HG03457 (cell line): ENCODE measurements at regions not wholly inside any gene's neighbourhood (a gene's known extent, or its start where the extent isn't known, plus 50 kb on each side); places are given as distances from the start of the nearest gene placed in this dataset.
"Not testable (repeated sequence)": the region's sequence is repeated elsewhere in the genome, so short reads cannot be mapped to it uniquely, and the experiment has no call there.

Source experiments
- ATAC-seq: cut with Tn5 transposase; IDR thresholded peaks from one replicate; pipeline ENCODE4 v1.9.1; 2021; ENCODE audit warnings: moderate number of reproducible peaks; ENCODE audit not compliant: unreplicated experiment

DNA sequence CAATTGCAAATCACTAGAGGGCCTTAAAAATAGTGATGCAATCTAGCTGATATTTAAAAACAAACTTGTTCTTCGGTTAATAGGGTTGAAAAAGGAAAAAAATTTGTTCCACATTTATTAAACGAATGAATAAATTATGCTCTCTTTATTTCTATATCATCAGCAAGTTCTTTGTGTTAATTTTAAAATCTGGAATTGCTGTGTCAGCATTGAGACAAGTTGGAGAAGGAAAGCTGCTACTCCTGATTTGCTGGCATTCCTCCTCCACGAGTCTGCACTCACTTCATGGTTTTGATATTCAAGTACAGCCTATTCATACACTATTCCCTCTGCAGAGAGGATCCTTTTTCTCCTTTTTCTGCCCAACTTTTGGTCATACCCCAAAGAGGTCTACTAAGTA lies 117.6 kb downstream of the MRPL39 start:
- no peak for ATAC-seq

DNA sequence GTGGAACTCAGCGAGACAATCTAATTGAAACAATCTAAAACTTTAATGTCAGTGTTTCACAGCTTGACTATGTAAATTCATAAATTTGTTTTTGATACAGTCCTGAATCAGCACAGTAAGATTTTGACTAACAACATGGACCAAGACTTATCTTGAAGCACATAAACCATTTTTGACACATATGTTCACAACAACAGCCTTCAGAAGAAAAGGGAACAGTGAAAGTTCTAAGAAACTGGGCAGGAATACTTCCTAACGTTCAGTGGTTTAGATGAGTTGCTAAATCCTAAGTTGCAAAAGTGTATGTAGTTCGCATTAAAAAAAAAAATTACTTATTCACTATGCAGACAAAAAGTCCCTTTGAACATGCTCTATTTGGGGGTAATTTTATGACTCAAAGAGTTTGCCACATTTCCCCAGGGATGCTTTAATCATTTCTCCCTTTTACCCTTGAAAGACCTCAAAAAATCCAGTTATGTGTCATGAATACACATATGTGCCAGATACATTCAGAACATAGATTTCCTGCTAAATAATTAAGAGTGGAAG lies 120.2 kb downstream of the MRPL39 start:
- ATAC-seq = peak; percentile 54

DNA sequence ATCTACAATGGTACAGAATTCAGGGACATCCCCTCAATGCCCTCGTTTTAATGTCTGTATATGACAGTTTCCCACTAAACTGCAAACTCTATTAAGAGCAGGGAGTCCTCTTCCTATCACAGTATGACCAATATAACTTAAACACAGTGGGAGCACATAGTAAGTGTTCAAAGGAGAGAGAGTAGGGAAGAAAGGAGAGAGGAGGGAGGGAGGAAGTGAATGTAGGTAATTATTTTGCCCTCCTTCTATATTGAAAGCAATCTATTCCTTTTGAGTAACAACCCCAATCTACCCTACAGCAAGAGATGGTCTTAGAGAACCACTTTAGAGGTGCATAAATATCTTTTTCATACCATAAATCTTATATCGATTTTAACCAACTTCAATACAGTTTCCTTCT lies 121.4 kb downstream of the MRPL39 start:
- no peak for ATAC-seq

GRCh38 chr21:25467896-25468295 lies 139.4 kb downstream of the MRPL39 start:
- ATAC-seq = no peak

DNA sequence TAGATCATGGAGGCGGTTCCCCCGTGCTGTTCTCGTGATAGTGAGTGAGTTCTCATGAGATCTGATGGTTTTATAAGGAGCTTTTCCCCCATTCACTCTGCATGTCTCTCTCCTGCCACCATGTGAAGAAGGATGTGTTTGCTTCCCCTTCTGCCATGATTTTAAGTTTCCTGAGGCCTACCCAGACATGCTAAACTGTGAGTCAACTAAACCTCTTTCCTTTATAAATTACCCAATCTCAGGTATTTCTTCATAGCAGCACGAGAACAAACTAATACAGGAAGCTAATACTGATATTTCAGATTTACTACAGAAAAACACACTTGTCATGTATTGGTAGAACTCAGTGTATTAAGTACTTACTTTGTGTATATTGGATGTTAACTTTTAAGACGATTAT lies 140.2 kb downstream of the MRPL39 start:
- ATAC-seq = not testable (repeated sequence)

DNA sequence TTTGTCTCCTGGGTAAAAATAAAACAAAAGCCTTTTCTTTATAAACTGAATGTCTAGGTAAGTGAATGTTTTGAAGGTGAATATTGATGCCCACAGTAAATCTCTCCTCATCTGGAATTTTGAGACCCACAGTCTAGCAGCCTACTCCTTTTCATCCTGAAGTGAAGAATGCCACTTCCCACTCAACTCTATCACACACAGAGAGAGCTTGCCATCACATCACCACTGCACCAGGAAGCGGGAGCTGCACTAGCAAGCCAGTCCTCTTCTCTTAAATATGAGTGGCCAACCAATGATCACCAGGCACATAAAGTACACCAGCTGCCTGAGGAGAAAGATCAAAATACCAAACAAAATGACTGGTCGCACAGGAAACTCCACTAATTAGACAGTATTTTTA lies 140.8 kb downstream of the MRPL39 start:
- no peak for ATAC-seq

DNA sequence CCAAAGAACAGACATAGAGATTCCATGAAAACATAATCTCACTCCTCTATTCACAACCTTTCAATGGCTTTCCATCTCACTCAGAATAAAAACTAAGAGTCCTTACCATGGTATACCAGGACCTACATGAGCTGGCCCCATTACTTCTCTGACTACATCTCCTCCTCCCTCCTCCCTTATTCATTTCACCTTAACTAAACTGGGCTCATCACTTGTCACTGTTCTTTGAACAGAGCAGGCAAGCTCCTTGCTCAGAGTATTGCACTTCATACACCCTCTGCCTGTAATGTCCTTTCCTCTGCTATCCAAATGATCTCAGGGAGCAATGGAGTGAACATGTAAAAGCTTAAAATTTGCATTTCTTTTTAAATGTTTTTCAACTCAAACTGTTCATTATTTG lies 142.0 kb downstream of the MRPL39 start:
- no peak for ATAC-seq

DNA sequence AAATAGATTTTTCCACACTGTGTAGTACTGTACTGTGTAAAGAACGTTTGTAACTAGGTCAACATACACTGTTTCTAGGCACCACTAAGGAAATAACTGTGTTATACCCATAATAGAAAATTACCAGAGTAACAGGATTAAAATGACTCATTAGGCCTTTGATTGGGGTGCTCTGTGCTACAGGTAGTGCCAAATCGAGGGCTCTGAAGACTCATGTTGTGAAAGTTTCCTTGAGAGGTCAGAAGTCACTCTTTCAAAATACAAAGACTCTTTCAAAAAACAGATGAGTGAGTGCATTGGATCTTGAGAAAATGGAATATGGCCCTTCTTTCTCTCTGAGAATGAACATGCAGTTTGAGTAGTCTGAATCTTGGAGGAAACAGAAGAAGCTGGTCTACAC lies 143.0 kb downstream of the MRPL39 start:
- ATAC-seq = peak; percentile 40

- peak; percentile 43 for ATAC-seq
Observed at GRCh38 chr21:25462517-25462971, 144.7 kb downstream of the MRPL39 start.

- no peak for ATAC-seq
Observed at GRCh38 chr21:25461725-25462124, 145.6 kb downstream of the MRPL39 start.

- ATAC-seq = no peak
Observed at GRCh38 chr21:25459993-25460392, 147.3 kb downstream of the MRPL39 start.

DNA sequence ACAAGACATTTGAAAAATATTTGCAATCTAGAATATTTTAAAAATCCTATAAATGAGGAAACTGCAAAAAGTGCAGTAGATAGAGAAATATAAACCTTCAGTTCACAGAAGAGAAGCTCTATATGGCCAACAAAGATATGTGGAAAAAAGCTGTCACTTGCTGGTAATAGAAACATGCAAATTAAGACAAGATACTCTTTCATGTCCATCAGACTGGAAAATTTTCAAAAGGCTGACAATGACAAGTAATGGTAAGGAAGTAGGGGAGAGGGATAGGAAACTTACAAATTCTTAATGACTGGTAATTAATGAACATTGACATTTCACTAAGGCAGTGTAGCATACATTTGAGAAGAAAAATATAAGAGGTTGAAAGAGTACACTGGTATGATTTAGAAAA lies 147.9 kb downstream of the MRPL39 start:
- ATAC-seq = no peak

GRCh38 chr21:25458484-25458883 lies 148.8 kb downstream of the MRPL39 start:
- no peak for ATAC-seq

- ATAC-seq = no peak
Observed at GRCh38 chr21:25457946-25458345, 149.3 kb downstream of the MRPL39 start.

DNA sequence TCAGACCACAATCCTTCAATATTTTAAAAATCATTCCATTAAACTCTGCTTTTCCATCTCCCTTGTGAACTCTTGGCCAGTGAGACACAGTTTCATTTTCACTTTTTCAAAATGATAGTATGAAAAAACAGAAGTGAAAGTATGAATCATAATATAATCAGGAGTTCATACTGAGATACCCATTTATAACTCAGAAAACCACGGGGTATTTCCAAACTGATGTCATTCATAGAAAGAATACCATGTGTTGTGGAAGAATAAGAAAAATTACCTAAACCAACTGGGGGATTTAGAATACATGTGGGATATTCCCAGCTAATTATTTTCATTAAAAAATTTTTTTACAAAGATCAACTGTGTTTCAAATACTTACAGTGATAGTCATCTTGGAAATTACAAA lies 149.9 kb downstream of the MRPL39 start:
- peak; percentile 43 for ATAC-seq

DNA sequence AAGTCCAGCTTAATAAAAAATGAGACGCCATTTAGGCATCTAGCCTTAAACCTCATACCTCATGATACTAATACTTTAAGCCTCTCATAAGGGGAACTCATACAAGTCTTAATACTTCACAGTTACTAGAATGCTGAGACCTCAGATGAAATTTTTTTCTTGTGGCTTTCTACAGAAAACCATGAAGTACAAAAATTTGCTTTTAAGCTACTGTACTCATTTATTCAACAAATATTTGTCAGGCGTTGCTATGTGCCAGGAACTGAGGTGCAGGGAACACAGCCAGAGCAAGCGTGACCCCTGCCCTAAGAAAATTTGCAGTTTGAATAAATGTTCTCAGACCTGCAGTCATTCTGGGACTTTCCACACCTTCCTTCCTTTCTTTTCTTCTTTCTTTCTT lies 150.6 kb downstream of the MRPL39 start:
- ATAC-seq = peak; percentile 38

GRCh38 chr21:25453524-25453923 lies 153.8 kb downstream of the MRPL39 start:
- ATAC-seq = no peak

DNA sequence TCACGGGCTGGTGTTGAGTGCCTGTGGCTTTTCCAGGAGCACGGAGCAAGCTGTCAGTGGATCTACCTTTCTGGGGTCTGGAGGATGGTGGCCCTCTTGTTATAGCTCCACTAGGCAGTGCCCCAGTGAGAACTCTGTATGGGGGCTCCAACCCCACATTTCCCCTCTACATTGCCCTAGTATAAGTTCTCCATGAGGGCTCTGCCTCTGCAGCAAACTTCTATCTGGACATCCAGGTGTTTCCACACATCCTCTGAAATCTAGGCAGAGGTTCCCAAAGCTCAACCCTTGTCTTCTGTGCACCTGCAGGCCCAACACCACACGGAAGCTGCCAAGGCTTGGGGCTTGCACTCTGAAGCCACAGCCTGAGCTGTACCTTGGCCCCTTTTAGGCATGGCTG lies 157.3 kb downstream of the MRPL39 start:
- ATAC-seq = no peak

GRCh38 chr21:25441835-25442234 lies 165.4 kb downstream of the MRPL39 start:
- no peak for ATAC-seq

DNA sequence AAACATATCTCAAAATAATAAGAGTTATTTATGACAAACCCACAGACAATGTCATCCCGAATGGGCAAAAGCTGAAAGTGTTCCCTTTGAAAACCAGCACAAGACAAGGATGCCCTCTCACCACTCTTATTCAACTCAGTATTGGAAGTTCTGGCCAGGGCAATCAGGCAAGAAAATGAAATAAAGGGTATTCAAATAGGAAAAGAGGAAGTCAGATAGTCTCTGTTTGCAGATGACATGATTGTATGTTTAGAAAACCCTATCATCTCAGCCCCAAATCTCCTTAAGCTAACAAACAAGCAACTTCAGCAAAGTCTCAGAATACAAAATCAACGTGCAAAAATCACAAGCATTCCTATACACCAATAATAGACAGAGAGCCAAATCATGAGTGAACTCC lies 169.8 kb downstream of the MRPL39 start:
- ATAC-seq = not testable (repeated sequence)

GRCh38 chr21:25428537-25428936 lies 178.7 kb downstream of the MRPL39 start:
- no peak for ATAC-seq

GRCh38 chr21:25427828-25428227 lies 179.5 kb downstream of the MRPL39 start:
- no peak for ATAC-seq

- no peak for ATAC-seq
Observed at GRCh38 chr21:25426580-25426979, 180.7 kb downstream of the MRPL39 start.
